CD14-positive monocyte (primary cell): ENCODE measurements at regions not wholly inside any gene's neighbourhood (a gene's known extent, or its start where the extent isn't known, plus 50 kb on each side); places are given as distances from the start of the nearest gene placed in this dataset.

Source experiments
- DNase-seq, 3 donors: peaks; one replicate each; pipeline ENCODE4 v3.0.0-alpha.2; 2011 to 2022
- H2AFZ ChIP-seq: 2 replicates; pipeline ENCODE4 v1.6.0; 2012; ENCODE audit warnings: mild to moderate bottlenecking, low read depth, low read length, inconsistent platforms; ENCODE audit not compliant: insufficient read depth, poor library complexity, severe bottlenecking
- H3K27ac ChIP-seq, 2 donors: 1 replicate in 1 of 2; 2 replicates in 1 of 2; pipeline ENCODE4 v1.5.1; 2012 to 2013; ENCODE audit warnings: low read length in 2 of 2, control low read depth in 1 of 2, inconsistent platforms in 1 of 2, low read depth in 1 of 2, mild to moderate bottlenecking in 1 of 2
- H3K27me3 ChIP-seq, 2 donors: one replicate each; pipeline versions ENCODE4 v1.6.0 to v1.6.1; 2011 to 2013; ENCODE audit warnings: low read length in 2 of 2; ENCODE audit not compliant: control insufficient read depth in 2 of 2, insufficient read depth in 2 of 2
- H3K36me3 ChIP-seq, 2 donors: replicated peaks in 1 of 2; 1 replicate in 1 of 2; 2 replicates in 1 of 2; pipeline versions ENCODE4 v1.5.1 to v1.6.1; 2012 to 2013; ENCODE audit warnings: low read length in 2 of 2, control low read depth in 1 of 2, inconsistent platforms in 1 of 2, mild to moderate bottlenecking in 1 of 2; ENCODE audit not compliant: insufficient read depth in 2 of 2, control insufficient read depth in 1 of 2
- H3K4me1 ChIP-seq, 2 donors: 1 replicate in 1 of 2; 2 replicates in 1 of 2; pipeline versions ENCODE4 v1.5.1 to v1.6.1; 2012 to 2013; ENCODE audit warnings: low read length in 2 of 2, control low read depth in 1 of 2, inconsistent platforms in 1 of 2, mild to moderate bottlenecking in 1 of 2, moderate library complexity in 1 of 2; ENCODE audit not compliant: insufficient read depth in 2 of 2, control insufficient read depth in 1 of 2
- H3K4me2 ChIP-seq: replicated peaks from 2 replicates; pipeline ENCODE3; 2012; ENCODE audit warnings: low read length, moderate library complexity, mild to moderate bottlenecking; ENCODE audit not compliant: poor library complexity, severe bottlenecking; ENCODE audit errors: extremely low read depth
- H3K4me3 ChIP-seq, 3 experiments: fragments of 200-600 bp in 1 of 3; sonication (generic) in 1 of 3; replicated peaks in 1 of 3; 1 replicate in 2 of 3; 2 replicates in 1 of 3; pipeline ENCODE4 v1.5.1; 2011 to 2013; ENCODE audit warnings: low read length in 3 of 3, mild to moderate bottlenecking in 3 of 3, control low read depth in 2 of 3, low read depth in 2 of 3, inconsistent platforms in 1 of 3, moderate library complexity in 1 of 3
- H3K79me2 ChIP-seq: 2 replicates; pipeline ENCODE4 v1.6.0; 2012; ENCODE audit warnings: mild to moderate bottlenecking, control low read depth, inconsistent platforms, low read length, moderate library complexity; ENCODE audit not compliant: insufficient read depth
- H3K9ac ChIP-seq: 2 replicates; pipeline ENCODE4 v1.6.0; 2017; ENCODE audit warnings: low read length, mild to moderate bottlenecking; ENCODE audit not compliant: insufficient read depth, poor library complexity, severe bottlenecking
- H3K9me3 ChIP-seq, 2 donors: replicated peaks in 1 of 2; 1 replicate in 1 of 2; 2 replicates in 1 of 2; pipeline versions ENCODE4 v1.5.1 to v1.6.1; 2012 to 2013; ENCODE audit warnings: low read length in 2 of 2, control low read depth in 1 of 2; ENCODE audit not compliant: control insufficient read depth in 1 of 2, insufficient read depth in 1 of 2
- H4K20me1 ChIP-seq: 2 replicates; pipeline ENCODE4 v1.6.0; 2012; ENCODE audit warnings: mild to moderate bottlenecking, low read length, control low read depth, moderate library complexity; ENCODE audit not compliant: insufficient read depth
- H3K27ac Mint-ChIP-seq, 7 donors: one replicate each; pipeline ENCODE4 v1.8.0; 2020; ENCODE audit warnings: mild to moderate bottlenecking in 7 of 7, mixed read lengths in 7 of 7, moderate library complexity in 6 of 7, inconsistent platforms in 2 of 7
- H3K27me3 Mint-ChIP-seq, 3 donors: one replicate each; pipeline ENCODE4 v1.8.0; 2021 to 2022; ENCODE audit warnings: low read depth in 3 of 3, mild to moderate bottlenecking in 3 of 3, mixed read lengths in 3 of 3, moderate library complexity in 3 of 3, inconsistent platforms in 1 of 3
- H3K36me3 Mint-ChIP-seq, 2 donors: one replicate each; pipeline ENCODE4 v1.8.0; 2020; ENCODE audit warnings: mixed read lengths in 2 of 2, inconsistent platforms in 1 of 2, mild to moderate bottlenecking in 1 of 2
- H3K4me1 Mint-ChIP-seq: one replicate; pipeline ENCODE4 v1.8.0; 2020; ENCODE audit warnings: mild to moderate bottlenecking, mixed read lengths
- H3K4me3 Mint-ChIP-seq, 2 donors: one replicate each; pipeline ENCODE4 v1.8.0; 2020; ENCODE audit warnings: mild to moderate bottlenecking in 2 of 2, mixed read lengths in 2 of 2, moderate library complexity in 1 of 2
- H3K9me3 Mint-ChIP-seq, 7 donors: one replicate each; pipeline ENCODE4 v1.8.0; 2020 to 2022; ENCODE audit warnings: mixed read lengths in 7 of 7, mild to moderate bottlenecking in 6 of 7, moderate library complexity in 6 of 7, inconsistent platforms in 2 of 7
- WGBS: methylation state at CpG from one replicate; pipeline ENCODE4 v1.1.5; 2013; ENCODE audit warnings: missing lambda C conversion rate; ENCODE audit not compliant: insufficient coverage; 5-methylcytosine and 5-hydroxymethylcytosine counted together
- intact Hi-C, 2 donors: fragments of 100-400 bp; cut with micrococcal nuclease; formaldehyde crosslinking; loops; one replicate each; pipeline versions ENCODE4 v1.15.0 to v1.15.1; 2023
- TF ChIP-seq, protein P1 (sequence below): fragments of 200-600 bp; IDR thresholded peaks from one replicate; pipeline ENCODE4 v1.8.0; 2022; ENCODE audit warnings: antibody characterized with exemption, mild to moderate bottlenecking

DNA sequence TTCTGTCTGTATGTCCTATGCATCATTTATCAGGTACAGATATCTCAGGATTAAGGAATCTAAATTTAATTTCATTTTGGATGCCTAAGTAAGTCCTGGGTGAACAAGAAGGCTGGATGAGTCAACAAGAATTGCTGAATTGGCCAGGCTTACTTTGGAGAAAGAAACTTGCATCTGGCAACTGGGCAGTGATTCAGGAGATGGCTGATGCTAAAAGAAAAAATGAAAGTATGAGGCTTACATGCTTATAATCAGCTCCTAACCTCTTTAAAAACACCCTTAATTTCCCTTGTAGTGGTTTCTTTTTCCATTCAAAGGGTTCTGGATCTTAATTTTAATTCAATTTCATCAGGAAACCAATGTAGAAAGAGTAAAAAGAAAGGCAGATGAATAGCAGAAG lies 228.8 kb upstream of the PEX5L start:
- H3K27me3 ChIP-seq, result no peaks in the 10 kb centered on the region
- H3K4me1 ChIP-seq, result no peaks in the 10 kb centered on the region
- H3K4me3 Mint-ChIP-seq, result no peak overlapping the region
- no peaks in the 10 kb centered on the region for H3K27me3 Mint-ChIP-seq
- TF ChIP-seq, protein P1, sequence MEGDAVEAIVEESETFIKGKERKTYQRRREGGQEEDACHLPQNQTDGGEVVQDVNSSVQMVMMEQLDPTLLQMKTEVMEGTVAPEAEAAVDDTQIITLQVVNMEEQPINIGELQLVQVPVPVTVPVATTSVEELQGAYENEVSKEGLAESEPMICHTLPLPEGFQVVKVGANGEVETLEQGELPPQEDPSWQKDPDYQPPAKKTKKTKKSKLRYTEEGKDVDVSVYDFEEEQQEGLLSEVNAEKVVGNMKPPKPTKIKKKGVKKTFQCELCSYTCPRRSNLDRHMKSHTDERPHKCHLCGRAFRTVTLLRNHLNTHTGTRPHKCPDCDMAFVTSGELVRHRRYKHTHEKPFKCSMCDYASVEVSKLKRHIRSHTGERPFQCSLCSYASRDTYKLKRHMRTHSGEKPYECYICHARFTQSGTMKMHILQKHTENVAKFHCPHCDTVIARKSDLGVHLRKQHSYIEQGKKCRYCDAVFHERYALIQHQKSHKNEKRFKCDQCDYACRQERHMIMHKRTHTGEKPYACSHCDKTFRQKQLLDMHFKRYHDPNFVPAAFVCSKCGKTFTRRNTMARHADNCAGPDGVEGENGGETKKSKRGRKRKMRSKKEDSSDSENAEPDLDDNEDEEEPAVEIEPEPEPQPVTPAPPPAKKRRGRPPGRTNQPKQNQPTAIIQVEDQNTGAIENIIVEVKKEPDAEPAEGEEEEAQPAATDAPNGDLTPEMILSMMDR, result no peak
- H3K4me3 ChIP-seq, result no peak overlapping the region
- H3K9ac ChIP-seq, result no peak overlapping the region
- peaks cover 0 to 3% of the 10 kb centered on the region in 2 donors for H3K9me3 ChIP-seq
- intact Hi-C loops, result no loop called here
- H3K9me3 Mint-ChIP-seq, result peaks cover 0 to 14% (median 6%) of the 10 kb centered on the region in 7 donors
- H3K4me2 ChIP-seq, result no peak overlapping the region
- no peak overlapping the region for H3K27ac ChIP-seq
- H3K36me3 ChIP-seq, result no peaks in the 10 kb centered on the region
- H2AFZ ChIP-seq, result no peak overlapping the region
- H3K79me2 ChIP-seq, result no peaks in the 10 kb centered on the region
- no peaks in the 10 kb centered on the region for H4K20me1 ChIP-seq
- no peak for DNase-seq
- no peaks in the 10 kb centered on the region for H3K4me1 Mint-ChIP-seq
- no peaks in the 10 kb centered on the region for H3K36me3 Mint-ChIP-seq
- no peak overlapping the region for H3K27ac Mint-ChIP-seq

GRCh38 chr3:180267202-180267843 lies 230.6 kb upstream of the PEX5L start:
- H3K27ac ChIP-seq, result no peak overlapping the region
- TF ChIP-seq, protein P1, result no peak
- H4K20me1 ChIP-seq, result no peaks in the 10 kb centered on the region
- no peaks in the 10 kb centered on the region for H3K9me3 ChIP-seq
- Mint-ChIP-seq H3K27me3 (no peaks in the 10 kb centered on the region), H3K36me3 (no peaks in the 10 kb centered on the region), H3K4me3 (no peak overlapping the region), H3K9me3 (peaks cover 0 to 7% (median 3%) of the 10 kb centered on the region in 7 donors), H3K4me1 (no peaks in the 10 kb centered on the region), H3K27ac (no peak overlapping the region)
- H3K4me2 ChIP-seq, result no peak overlapping the region
- H3K4me1 ChIP-seq, result no peaks in the 10 kb centered on the region
- 80% methylated on average over 1 of the region's 3 CpGs for WGBS
- no peak overlapping the region for H3K9ac ChIP-seq
- H3K79me2 ChIP-seq, result no peaks in the 10 kb centered on the region
- no peak for DNase-seq
- H3K4me3 ChIP-seq, result no peak overlapping the region
- H3K27me3 ChIP-seq, result no peaks in the 10 kb centered on the region
- intact Hi-C loops, result no loop called here
- no peak overlapping the region for H2AFZ ChIP-seq
- no peaks in the 10 kb centered on the region for H3K36me3 ChIP-seq
